ENCODE measurements at regions not wholly inside any gene's neighbourhood (a gene's known extent, or its start where the extent isn't known, plus 50 kb on each side); places are given as distances from the start of the nearest gene placed in this dataset.

- no peak for DNase-seq (ENCODE audit: low read depth)
- no peak for TF ChIP-seq CTCF (IDR thresholded peaks at IDR 0.05; ENCODE audit: low read depth, low read length, missing control alignments)
- in situ Hi-C loops (cut with HindIII; ENCODE audit: low sequenced_read_pairs), result no loop called here
- H3K4me3 ChIP-seq (ENCODE audit: low read depth, low read length), result no peak overlapping the region
Observed at GRCh38 chr7:420142-421093, 99.2 kb downstream of the PDGFA start.

GRCh38 chr7:421136-421991 lies 98.3 kb downstream of the PDGFA start:
- DNase-seq (ENCODE audit: low read depth), result no peak
- no peak for TF ChIP-seq CTCF (IDR thresholded peaks at IDR 0.05; ENCODE audit: low read depth, low read length, missing control alignments)
- no peak overlapping the region for H3K4me3 ChIP-seq (ENCODE audit: low read depth, low read length)
- in situ Hi-C loops (cut with HindIII; ENCODE audit: low sequenced_read_pairs), result no loop called here

- in situ Hi-C loops (cut with HindIII; ENCODE audit: low sequenced_read_pairs), result no loop called here
- H3K4me3 ChIP-seq (ENCODE audit: low read depth, low read length), result no peak overlapping the region
- DNase-seq (ENCODE audit: low read depth), result no peak
- no peak for TF ChIP-seq CTCF (IDR thresholded peaks at IDR 0.05; ENCODE audit: low read depth, low read length, missing control alignments)
Observed at GRCh38 chr7:422191-422885, 97.3 kb downstream of the PDGFA start.

- DNase-seq (ENCODE audit: low read depth), result no peak
- in situ Hi-C loops (cut with HindIII; ENCODE audit: low sequenced_read_pairs), result no loop called here
- TF ChIP-seq CTCF (IDR thresholded peaks at IDR 0.05; ENCODE audit: low read depth, low read length, missing control alignments), result no peak
- H3K4me3 ChIP-seq (ENCODE audit: low read depth, low read length), result no peak overlapping the region
Observed at GRCh38 chr7:422886-423225, 96.8 kb downstream of the PDGFA start.

GRCh38 chr7:423312-424260 lies 96.1 kb downstream of the PDGFA start:
- no peak for DNase-seq (ENCODE audit: low read depth)
- no peak overlapping the region for H3K4me3 ChIP-seq (ENCODE audit: low read depth, low read length)
- TF ChIP-seq CTCF (IDR thresholded peaks at IDR 0.05; ENCODE audit: low read depth, low read length, missing control alignments), result no peak
- in situ Hi-C loops (cut with HindIII; ENCODE audit: low sequenced_read_pairs), result no loop called here
